GM12801 (cell line): ENCODE measurements at regions not wholly inside any gene's neighbourhood (a gene's known extent, or its start where the extent isn't known, plus 50 kb on each side); places are given as distances from the start of the nearest gene placed in this dataset.

Source experiments
- TF ChIP-seq, protein P1 (sequence below): IDR thresholded peaks from one replicate; pipeline ENCODE4 v1.5.1; 2011; ENCODE audit warnings: control low read depth; ENCODE audit not compliant: insufficient read length; ENCODE audit errors: extremely low read depth

DNA sequence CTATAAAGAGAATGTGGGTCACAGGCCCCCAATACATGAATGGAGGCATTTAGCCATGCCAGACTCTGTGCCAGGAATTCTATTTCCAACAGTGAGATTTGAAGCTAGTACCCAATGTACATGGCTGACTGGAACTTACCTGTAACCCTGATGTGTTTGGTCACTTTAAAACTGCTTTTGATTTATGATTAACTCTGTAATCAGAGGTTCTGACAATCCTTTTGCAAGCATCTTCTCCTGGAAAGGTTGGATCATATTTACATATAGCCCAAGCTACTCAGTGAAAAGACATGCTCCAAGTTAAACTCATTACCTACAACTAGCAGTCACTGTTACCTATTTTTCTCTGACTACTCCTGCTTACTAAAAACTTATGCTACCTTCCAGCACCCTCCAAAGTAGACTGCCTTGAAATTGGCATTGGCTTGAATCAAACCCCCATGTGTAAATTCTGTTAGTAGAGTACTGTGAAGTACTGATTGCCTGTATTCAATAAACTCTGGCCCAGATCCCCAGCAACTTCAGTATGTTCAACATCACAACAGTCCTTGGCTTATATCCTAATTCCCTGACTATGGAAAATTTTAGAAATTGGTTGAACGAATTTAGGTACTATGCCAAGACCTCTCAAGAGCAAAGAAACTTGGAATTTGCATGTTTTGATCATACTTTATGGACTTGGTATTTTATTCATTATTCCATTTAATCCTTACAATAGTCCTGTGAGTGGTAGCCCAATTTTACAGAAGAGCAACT is 665.6 kb upstream of the NECTIN3 start:
- TF ChIP-seq, protein P1, sequence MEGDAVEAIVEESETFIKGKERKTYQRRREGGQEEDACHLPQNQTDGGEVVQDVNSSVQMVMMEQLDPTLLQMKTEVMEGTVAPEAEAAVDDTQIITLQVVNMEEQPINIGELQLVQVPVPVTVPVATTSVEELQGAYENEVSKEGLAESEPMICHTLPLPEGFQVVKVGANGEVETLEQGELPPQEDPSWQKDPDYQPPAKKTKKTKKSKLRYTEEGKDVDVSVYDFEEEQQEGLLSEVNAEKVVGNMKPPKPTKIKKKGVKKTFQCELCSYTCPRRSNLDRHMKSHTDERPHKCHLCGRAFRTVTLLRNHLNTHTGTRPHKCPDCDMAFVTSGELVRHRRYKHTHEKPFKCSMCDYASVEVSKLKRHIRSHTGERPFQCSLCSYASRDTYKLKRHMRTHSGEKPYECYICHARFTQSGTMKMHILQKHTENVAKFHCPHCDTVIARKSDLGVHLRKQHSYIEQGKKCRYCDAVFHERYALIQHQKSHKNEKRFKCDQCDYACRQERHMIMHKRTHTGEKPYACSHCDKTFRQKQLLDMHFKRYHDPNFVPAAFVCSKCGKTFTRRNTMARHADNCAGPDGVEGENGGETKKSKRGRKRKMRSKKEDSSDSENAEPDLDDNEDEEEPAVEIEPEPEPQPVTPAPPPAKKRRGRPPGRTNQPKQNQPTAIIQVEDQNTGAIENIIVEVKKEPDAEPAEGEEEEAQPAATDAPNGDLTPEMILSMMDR = no peak

- TF ChIP-seq, protein P1 = no peak
These were observed 658.4 kb upstream of the NECTIN3 start for GRCh38 chr3:110413266-110413665.

GRCh38 chr3:110413807-110414748 is 657.5 kb upstream of the NECTIN3 start:
- TF ChIP-seq, protein P1 = no peak

- TF ChIP-seq, protein P1 = no peak
These were observed 656.8 kb upstream of the NECTIN3 start for GRCh38 chr3:110414855-110415254.

DNA sequence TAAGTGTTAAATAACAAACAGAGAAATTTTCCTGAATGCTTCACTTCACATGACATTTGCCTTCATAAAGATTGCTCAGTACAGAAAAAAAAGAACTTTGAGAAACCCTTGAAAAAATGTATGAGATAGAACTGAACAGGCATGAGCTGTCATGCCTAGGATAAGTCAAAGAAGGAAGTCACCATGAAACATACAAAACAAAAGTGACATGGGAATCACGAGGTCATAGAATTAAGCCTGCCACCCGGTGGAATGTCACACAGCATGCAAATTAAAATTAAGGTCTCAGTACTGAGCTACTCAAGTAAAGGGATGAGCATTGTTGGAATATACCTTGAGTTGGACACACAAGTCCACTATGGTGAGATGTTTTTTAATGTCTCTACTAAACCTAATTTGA is 652.5 kb upstream of the NECTIN3 start:
- TF ChIP-seq, protein P1 = no peak

DNA sequence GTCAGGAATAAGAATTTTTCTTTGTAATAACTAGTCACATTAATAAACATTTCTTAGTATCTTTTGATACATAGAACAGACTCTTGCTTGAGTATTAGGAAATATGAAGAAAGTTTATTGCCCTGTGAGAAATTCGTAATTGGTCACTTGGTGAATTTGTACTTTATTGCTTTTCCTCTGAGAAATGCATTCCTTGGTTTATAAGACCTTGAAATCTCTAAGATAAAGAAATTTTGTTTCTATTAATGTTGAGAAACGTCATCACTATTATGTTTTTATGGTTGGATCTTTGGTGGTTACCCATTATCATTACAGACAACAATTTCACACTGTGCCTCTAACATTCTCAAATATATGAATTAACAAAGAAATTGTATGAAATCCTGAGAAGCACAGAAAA is 652.0 kb upstream of the NECTIN3 start:
- TF ChIP-seq, protein P1 = no peak

DNA sequence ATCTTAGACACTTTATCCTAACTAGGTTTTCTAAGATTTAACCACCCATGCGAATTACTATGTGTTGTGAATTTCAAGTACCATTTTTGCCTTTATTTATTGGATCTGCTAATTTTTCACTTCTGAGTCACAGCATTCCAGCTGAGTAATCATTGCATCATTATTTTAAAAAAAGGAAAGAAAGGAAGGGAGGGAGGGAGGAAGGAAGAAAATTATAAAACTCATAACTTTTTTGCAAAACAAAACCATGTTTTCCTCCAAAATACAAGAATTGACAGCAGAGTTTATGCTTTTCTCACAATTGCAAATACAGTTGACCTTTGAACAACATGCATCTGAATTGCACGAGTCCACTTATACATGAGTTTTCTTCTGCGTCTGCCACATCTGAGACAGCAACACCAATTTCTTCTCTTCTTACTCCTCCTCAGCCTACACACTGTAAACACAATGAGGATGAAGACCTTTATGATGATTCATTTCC is 651.4 kb upstream of the NECTIN3 start:
- TF ChIP-seq, protein P1 = no peak
